AG04450 (cell line): ENCODE measurements at regions not wholly inside any gene's neighbourhood (a gene's known extent, or its start where the extent isn't known, plus 50 kb on each side); places are given as distances from the start of the nearest gene placed in this dataset.
"Not testable (repeated sequence)": the region's sequence is repeated elsewhere in the genome, so short reads cannot be mapped to it uniquely, and the experiment has no call there.

Experiments used
- CTCF ChIA-PET: fragments of 300-600, 350-600 bp; formaldehyde crosslinking; extraction: SDS; loops from one replicate; lab custom pipeline; 2022; ENCODE audit warnings: antibody characterized with exemption, inconsistent platforms; lab: Charles Lee
- POLR2A ChIA-PET: fragments of 350-600 bp; formaldehyde crosslinking; extraction: SDS; loops from one replicate; lab custom pipeline; 2021; ENCODE audit warnings: antibody characterized with exemption, inconsistent platforms; lab: Yijun Ruan, JAX
- DNase-seq: peaks from one replicate; pipeline ENCODE4 v3.0.0-alpha.2; 2011; ENCODE audit warnings: low read depth, low spot score
- H3K27ac ChIP-seq: one replicate; pipeline ENCODE4 v1.5.1; 2012; ENCODE audit warnings: low read depth, low read length, control low read depth
- H3K27me3 ChIP-seq: one replicate; pipeline ENCODE4 v1.6.0; 2012; ENCODE audit warnings: low read length; ENCODE audit not compliant: control insufficient read depth, insufficient read depth
- H3K4me3 ChIP-seq: 2 replicates; pipeline ENCODE4 v1.5.1; 2011; ENCODE audit warnings: mild to moderate bottlenecking, low read depth, low read length, control low read depth
- H3K9me3 ChIP-seq: 2 replicates; pipeline ENCODE4 v1.5.1; 2012; ENCODE audit warnings: low read length; ENCODE audit not compliant: control insufficient read depth, insufficient read depth
- CTCF ChIP-seq: IDR thresholded peaks from 2 replicates; pipeline ENCODE4 v1.5.1; 2011; ENCODE audit warnings: low read depth, low read length, control low read depth, inconsistent platforms

DNA sequence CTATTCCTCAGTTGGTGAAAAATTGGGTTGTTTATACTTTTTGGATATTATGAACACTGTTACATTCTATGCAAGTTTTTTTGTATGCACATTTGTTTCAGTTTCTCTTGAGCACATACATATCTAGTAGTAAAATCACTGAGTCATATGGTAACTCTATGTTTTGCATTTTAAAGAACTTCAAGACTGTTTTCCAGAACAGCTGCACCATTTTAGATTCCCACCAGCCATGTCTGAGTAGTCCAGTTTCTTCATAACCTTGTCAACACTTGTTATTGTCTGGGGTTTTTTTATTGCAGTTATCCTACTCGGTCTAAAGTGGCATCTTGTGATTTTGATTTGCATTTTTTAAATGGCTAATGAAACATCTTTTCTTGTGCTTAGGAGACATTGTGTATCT lies 100.3 kb upstream of the OTOS start:
- Histone ChIP-seq H3K27me3 (no peaks in the 10 kb centered on the region), H3K9me3 (no peaks in the 10 kb centered on the region; the same call in 1 of the 2 replicates), H3K27ac (no peak overlapping the region), H3K4me3 (no peak overlapping the region)
- no peak for DNase-seq
- CTCF ChIA-PET = no interaction called here
- POLR2A ChIA-PET = no interaction called here
- TF ChIP-seq CTCF = no peak

GRCh38 chr2:240241572-240241971 lies 101.1 kb upstream of the OTOS start:
- Histone ChIP-seq H3K27ac (no peak overlapping the region), H3K9me3 (no peaks in the 10 kb centered on the region; the same call in 1 of the 2 replicates), H3K4me3 (no peak overlapping the region), H3K27me3 (no peaks in the 10 kb centered on the region)
- DNase-seq = no peak
- no peak for TF ChIP-seq CTCF
- ChIA-PET CTCF (interaction anchor here (1.2 kb wide), 1 partner anchor 9 kb away, joined by 9 read pairs; no protein-coding TSS in a partner anchor), POLR2A (no interaction called here)

DNA sequence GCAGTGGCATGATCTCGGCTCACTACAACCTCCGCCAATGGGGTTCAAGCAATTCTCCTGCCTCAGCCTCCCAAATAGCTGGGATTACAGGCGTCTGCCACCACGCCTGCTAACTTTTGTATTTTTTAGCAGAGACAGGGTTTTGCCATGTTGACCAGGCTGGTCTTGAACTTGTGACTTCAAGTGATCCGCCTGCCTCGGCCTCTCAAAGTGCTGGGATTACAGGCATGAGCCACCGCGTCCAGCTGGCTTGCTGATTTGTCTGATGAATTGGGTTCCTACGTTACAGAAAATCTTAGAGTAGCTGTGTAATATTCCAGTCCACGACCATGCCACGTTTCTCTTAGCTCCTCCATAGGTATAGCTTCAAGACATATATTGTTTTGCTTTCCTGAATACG lies 102.6 kb upstream of the OTOS start:
- H3K27ac ChIP-seq, POLR2A ChIA-PET, H3K27me3 ChIP-seq, H3K9me3 ChIP-seq, DNase-seq, H3K4me3 ChIP-seq: not testable (repeated sequence)
- CTCF ChIA-PET = interaction anchor here (0.6 to 1.6 kb wide), 2 partner anchors 10 to 198 kb away, joined by 8 to 10 read pairs; no protein-coding TSS in a partner anchor

DNA sequence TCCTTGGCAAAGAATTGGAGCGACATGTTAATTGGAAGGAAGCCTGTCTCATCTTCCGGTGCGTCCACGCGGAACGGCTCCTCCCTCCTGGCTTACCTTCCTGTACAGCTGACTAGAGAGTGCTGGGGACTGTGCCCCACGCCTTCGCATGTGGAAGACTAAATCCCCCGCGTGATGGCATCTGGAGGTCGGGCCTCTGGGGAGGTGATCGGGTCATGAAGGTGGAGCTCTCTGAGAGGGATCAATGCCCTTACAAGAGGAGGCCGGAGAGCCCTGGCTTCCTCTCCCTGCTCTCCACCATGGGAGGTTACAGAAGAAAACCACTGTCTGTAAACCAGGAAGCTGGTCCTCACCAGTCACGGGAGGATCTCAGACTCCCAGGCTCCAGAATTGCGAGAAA lies 104.1 kb upstream of the OTOS start:
- no peak for TF ChIP-seq CTCF
- Histone ChIP-seq H3K27ac (no peak overlapping the region), H3K27me3 (no peaks in the 10 kb centered on the region), H3K9me3 (no peaks in the 10 kb centered on the region; the same call in none of the 2 replicates), H3K4me3 (no peak overlapping the region)
- ChIA-PET POLR2A (no interaction called here), CTCF (interaction anchor here (1.6 kb wide), 1 partner anchor 321 kb away, joined by 3 read pairs; no protein-coding TSS in a partner anchor)
- DNase-seq = no peak

DNA sequence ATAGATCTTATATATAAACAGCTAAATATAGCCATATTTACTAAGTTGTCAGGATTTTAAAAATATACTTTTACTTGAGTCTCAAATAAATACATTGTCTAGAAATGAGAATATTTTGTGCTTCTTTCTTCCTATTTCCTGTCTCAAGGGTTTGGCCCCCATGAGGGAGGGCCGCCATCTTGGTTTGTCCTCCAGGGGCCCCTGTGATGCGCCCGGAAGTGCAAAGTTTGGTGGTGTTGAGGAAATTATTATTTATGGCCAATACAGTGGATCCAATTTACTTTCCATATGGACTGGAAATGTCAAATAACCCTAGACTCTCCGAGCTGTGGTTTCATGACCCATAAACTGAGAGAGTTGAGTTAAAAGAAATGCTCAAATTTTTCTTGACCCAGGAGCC lies 104.7 kb upstream of the OTOS start:
- ChIA-PET CTCF (interaction anchor here (1.6 kb wide), 1 partner anchor 321 kb away, joined by 3 read pairs; no protein-coding TSS in a partner anchor), POLR2A (no interaction called here)
- no peak overlapping the region for H3K4me3 ChIP-seq
- no peaks in the 10 kb centered on the region for H3K27me3 ChIP-seq
- no peak for TF ChIP-seq CTCF
- H3K27ac ChIP-seq = no peak overlapping the region
- no peaks in the 10 kb centered on the region; the same call in none of the 2 replicates for H3K9me3 ChIP-seq
- DNase-seq = no peak
